Pons (tissue), 1 donor: ENCODE measurements at regions not wholly inside any gene's neighbourhood (a gene's known extent, or its start where the extent isn't known, plus 50 kb on each side); places are given as distances from the start of the nearest gene placed in this dataset.
"Not testable (repeated sequence)": the region's sequence is repeated elsewhere in the genome, so short reads cannot be mapped to it uniquely, and the experiment has no call there.

Experiments
- DNase-seq: peaks from one replicate; pipeline ENCODE4 v3.0.0-alpha.2; 2016; ENCODE audit warnings: low spot score

DNA sequence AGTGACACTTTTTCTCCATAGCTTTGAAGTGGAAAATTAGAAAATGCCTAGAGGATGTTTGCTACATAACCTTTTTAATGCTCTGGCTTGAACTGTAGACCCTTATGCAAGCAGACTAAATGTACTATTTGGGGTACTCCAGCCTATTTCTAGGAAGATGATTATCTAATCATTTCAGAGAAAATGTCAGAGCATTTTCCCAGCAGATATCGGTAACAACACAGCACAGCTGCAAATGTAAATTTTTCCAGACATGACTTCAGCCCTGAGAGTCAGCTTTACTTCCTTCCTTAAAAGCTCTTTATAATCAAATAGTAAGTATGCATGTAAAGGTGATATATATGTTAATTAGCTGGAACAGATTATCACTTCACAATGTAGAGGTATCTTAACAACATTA, 1647.1 kb downstream of the SUCLG1 start:
- no peak for DNase-seq

DNA sequence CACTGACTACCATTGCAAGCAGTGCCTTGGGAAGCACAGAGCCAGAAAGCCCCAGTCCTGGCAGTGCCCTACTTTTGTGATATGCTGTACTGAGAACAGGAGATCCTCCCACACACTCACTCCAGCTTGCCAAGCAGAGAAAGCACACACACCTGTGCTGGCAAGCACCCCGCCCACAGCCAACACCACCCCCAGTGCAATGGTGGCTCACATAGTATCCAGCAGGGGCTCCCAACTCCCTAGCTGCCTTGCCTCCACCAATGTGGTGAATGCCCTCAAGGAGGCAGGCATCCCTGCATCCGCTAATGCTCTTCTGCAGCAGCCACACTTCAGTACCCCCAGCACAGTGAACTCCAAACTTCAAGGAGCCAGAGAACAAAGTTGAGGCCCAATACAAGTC, 1655.8 kb downstream of the SUCLG1 start:
- no peak for DNase-seq

DNA sequence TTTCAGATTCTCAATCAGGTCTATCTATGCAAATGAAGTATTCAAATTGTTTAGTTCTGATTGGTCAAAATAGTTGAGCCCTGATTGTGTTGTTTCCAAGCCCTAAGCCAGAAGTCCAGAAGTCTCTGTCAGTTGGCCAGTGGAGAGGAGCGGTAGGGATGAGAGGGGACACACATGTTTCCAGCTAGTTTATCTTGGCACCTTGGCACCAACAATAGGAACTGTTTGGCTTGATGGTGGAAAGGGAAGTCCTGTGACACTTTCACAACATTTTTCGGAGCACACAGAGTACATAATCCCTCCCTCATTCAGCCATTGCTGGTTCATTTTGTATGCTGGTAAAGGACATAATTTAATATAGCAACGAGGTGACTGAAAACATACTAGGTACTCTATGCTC, 1661.6 kb downstream of the SUCLG1 start:
- no peak for DNase-seq

DNA sequence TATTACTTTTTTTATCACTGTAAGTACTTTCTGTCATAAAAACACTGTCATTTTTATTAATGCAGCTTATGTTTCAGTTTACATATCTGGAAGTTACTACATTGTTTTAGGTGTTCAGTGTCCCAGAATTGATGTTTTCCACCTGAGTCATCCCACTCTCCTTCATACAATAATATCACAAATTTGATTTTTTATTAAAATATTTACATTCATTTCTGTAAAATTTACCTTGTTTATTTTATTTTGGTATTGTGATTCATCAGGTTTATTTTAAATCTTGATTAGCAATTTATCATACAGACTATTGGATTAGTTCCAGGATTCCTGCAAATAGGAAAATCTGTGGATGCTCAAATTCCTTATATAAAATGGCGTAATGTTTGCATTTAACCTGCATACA, 1662.9 kb downstream of the SUCLG1 start:
- no peak for DNase-seq

DNA sequence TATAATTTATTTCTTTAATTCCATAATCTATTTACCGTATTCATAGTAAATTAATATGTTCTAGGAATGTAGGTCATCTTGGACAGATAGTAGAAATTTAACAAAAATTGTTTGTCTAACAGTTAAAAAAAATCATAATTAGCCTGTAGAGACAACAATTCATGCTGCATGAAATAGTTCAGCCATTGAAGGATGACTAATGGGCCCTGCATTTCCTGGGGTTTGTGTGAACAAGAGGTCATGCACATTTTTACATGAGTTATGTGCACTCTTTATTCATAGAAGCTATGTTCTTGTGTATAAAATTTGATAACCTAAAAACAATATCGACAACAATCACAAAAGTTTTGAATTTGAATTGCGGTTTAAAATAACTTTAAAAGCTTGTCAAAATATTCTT, 1663.6 kb downstream of the SUCLG1 start:
- no peak for DNase-seq

DNA sequence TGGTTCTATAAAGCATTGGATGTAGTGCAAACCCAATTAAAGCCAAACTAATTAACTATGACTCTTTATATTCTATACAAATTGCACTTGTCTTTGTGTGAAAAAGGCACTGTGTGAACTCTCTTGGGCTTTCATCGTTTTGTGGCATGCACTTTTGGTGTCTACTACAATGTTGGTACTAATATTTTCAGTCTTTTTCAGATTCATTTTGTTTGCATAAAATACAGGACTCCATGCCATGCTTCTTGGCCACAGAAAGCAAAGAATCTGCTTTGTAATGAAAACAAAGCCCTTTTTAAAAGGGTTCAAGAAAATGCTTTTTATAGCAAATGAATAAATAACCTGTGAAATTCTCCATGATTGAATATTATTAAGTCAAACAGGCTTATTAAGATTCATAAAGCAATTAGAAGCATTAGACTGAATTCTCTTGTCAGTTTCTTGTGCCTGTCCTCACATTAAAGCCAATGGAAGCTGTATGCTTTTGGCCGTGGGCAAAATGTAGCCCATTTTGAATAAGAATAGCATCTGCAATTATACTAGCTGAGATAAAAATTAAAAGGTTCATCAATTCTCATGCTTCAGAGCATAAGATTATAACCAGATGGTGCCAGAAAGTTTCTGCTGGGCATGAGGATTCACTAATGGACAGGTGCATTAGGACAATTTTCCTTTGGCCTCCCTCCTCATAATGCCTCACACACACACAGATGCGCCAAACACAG, 1665.2 kb downstream of the SUCLG1 start:
- DNase-seq: no peak

DNA sequence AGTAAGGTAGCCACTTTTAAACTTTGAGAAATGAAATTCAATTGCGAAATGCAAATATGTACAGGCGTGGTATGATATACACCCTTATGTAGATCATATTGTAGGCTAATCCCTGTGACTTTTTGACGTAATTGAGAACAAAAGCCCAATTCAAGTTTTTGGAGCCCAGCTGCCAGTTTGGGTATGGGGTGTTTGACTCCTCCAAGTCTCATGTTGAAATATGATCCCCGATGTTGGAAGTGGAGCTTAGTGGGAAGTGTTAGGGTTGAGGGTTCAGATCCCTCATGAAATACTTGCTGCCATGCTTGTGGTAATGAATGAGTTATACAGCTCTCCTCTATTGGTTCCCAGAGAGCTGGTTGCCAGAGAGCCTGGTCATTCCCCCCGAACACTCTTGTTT, 1666.8 kb downstream of the SUCLG1 start:
- DNase-seq: no peak

DNA sequence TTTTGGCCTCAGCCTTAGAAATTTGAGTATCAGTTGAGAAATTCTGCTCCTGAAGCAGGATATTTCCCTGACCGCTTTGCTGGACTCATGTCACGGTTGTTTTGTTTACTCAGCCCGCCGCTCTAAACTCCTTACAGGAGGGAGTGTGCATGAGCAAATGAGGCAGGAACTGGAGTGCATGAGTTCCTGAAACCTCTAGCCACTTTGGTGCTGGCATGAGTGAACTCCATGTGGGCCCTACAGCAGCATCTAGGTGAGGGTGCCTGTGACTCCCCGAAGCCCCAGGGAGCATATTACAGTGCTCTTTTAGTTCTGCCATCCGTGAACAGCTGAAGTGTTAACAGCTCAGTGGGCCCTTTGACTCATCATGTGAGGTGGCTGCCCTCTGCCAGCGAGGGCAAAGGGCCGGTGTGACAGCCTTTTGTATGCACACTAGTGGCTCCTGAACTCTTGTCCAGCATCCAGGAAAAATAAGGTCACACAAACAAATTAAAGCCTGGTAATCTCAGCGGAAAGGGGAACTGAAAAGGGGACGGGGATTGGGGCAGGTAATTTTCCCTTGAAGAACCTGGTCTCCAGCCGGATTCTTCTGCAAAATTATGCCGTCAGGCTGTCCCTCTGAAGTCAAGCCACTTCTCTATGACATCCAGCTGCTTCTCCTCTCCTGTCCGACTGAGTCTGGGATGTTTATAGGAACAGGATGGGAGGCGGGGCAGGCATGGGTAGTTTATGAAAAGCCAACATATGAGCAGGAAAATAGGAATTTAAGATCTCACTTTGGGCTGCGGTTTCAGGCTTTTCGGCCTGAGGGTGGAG, 1668.7 kb downstream of the SUCLG1 start:
- no peak for DNase-seq

DNA sequence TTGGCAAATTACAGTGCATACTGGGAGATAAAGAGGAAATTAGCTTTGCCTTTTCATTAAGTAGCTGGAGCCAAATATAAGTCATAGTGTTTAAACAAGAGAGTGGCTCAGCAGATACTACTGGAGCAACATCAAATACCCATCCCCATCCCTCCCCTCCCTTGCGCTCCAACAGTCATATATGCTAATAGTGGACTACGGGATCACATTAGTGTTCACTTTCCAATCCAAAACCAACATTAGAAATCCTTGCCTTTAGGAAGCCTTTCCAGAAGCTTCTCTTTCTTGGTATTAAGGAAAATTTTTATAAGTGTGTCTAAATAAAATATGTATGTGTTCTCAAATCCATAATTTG, 1669.3 kb downstream of the SUCLG1 start:
- no peak for DNase-seq

DNA sequence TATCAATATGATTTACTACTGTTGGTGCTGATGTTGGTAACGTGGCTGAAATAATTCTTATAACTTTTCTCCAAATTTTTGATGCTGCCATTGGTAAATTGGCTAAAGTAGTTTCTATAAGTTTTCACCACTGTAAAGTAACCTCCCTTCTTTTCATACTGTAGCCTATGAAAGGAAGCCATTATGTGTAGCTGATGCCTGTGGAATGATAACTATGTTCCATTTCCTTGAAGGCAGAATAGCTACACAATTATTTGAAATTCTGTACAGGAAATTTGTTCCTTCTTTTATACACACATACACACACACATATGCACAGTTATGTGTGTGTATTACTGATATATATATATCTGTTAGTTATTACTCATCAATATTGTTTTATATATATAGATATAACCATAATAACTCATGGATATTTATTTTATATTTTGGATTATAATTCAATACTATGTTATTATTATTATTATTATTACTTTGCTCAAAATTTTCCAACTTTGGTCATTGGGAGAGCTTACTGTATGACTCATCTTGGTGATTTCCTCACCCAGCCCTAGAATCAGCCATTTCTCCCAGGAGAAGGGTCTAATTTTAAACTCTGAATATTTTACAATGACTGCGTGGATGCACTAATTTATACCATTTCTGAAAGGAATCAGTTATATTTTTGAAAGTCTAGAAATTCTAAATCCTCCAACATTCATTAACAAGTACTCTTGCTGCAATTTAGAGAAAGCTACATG, 1677.7 kb downstream of the SUCLG1 start:
- no peak for DNase-seq

DNA sequence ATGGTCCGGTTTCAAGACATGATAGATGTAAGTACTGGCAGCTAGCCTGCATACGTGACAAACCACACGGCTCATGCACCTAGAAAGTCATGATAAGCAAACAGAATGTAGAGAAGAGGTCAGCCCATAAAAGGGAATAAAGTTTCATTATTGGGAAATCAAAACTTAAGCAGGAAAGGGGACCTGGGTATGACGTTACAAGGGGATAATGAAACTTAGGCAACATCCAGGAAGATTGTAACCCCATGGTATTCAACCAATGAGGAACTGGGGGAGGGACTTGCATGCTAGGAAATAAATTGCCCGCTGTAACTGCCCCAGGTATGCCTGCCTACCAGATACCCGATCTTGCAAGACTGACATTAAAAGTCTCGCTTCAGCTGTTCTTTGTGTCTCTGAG, 1679.0 kb downstream of the SUCLG1 start:
- DNase-seq: no peak

DNA sequence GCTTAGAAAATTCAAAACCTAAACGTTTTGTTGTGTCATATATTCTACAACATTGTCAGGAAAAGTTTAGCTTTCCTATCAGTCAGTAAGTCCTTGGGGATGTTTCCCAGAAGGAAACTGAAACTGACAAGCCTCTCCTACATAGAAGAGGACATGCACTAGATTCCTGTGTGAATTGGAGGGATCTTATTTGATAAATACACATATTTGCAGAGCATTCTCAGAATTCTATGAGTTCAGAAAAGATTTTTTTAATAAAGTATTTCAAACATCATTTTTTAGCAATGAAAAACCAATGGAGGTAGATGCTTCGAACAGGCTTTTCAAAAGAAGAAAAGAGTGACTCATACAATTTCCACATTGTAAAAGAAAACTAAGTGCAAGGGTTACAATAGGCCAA, 1706.7 kb downstream of the SUCLG1 start:
- DNase-seq: no peak

DNA sequence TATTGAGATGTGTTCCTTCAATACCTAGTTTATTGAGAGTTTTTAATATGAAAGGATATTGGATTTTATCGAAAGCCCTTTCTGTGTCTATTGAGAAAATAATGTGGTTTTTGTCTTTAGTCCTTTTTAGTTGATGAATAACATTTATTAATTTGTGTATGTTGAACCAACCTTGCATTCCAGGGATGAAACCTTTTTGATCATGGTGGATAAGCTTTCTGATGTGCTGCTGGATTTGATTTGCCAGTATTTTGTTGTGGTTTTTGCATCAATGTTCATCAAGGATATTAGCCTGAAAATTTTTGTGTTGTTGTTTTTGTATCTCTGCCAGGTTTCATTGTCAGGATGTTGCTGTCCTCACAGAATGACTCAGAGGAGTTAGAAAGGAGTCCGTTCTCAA, 1710.4 kb downstream of the SUCLG1 start:
- DNase-seq: no peak

DNA sequence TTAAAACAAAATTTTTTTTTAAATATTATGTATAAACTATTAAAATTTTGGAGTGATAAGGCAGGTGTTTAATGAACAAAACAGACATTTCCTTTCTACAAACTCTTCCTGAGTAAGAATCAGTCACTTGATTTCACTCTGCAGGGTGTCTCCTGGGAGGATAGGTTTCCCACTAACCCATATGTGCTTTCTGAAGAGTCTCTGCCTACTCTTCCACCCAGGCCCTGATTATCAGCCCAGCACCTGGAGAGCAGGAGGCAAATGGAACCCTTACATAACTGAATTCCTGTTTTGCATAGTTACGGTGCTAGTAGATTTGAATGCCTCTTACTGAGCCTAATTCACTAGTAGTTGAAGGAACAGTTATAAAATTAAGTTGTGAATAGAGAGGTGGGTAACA, 1718.6 kb downstream of the SUCLG1 start:
- DNase-seq: no peak

DNA sequence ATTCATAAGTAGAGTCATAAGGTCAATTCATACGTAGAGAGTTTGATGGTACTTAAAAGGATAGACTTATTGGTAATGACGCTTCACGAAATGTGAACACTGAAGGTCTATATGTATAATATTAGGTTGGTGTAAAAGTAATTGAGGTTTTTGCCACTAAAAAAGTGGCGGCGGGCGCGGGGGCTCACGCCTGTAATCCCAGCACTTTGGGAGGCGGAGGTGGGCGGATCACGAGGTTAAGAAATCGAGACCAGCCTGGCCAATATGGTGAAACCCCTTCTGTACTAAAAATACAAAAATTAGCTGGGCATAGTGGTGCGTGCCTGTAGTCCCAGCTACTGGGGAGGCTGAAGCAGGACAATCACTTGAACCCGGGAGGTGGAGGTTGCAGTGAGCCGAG, 1721.1 kb downstream of the SUCLG1 start:
- not testable (repeated sequence) for DNase-seq

DNA sequence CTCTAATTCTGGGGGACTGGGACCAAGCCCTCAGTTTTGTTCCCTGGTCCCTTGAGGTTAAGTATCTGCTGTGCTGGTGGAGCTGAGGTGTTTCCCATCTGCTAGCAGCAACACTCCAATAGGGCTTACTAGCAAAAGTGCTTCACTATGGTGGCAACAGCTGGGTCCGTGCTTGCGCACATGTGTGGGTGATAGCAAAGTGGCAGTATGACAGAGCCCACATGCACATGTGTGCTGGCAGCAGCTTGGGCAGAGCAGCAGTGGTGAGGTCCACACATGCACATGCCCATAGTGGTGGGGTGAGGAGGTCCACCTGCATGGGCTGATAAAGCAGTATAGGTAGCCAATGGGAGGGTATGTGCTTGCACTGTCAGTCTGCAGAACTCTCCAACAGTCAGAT, 1723.7 kb downstream of the SUCLG1 start:
- no peak for DNase-seq

DNA sequence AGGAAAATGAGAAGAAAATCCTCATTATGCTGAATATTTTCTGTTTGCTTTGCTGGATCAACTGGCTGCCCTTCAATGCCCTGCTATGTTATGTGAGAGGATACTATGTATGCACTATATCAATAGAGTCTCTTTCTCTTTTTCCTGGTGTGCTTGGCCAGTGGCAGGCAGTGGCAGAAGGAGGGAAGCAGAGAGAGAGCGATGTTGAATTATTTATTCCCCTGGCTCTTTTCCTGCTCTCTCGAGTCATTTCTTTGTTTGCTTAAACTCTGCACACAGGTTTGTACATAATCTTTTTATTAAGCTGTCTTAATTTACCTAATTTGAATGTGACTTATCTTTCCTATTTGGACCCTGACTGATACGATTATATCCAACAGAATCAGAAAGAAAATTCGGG, 1727.3 kb downstream of the SUCLG1 start:
- peak; percentile 37 for DNase-seq

DNA sequence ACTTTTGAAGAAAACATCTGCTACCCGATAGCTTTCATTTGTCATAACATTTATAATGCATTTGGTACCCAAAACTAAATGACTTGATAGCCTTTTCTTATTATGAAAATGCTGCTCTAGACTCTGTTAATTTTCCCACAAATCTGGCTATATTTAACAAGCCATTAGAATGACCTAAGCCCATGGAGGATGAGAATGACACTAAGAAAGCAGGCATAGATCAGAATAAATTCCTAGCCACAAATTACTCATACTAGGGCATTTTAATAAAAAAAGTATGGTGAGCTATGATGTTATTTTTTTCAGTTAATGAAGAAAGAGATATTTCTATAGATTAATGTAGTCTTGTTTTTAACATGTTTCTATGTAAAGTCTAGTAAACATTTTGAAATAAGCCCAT, 1728.3 kb downstream of the SUCLG1 start:
- no peak for DNase-seq

DNA sequence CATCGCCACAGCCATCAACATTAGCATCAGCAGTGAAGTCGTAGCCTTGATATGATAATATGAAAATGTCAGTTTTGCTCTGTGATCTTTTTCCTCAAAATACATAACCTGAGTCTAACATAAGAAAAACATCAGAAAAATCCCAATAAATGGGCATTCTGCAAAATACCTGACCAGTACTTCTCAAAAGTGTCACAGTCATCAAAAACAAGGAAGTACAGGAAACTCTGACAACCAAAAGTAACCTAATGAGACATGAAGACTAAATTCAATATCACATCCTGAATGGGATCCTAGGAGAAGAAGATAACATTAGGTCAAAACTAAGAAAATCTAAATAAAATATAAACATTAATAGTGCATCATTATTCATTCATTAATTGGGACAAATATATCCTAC, 1731.0 kb downstream of the SUCLG1 start:
- no peak for DNase-seq

DNA sequence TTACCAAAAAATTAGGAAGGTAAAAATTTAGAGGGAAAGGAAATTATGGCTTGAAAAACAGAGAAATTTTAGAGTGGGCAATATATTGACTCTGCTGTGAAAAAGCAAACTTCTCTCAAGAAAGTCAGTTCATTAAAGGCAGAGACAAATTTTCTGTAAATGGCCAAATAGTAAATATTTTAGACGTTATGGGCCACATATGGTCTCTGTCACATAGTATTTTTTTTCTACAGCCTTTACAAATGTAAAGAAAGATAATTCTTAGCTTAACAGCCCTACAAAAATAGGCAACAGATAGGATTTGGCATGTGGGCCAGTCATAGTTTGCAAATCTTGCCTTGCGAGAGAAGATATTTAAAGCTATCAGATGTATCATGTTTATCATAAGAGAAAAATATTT, 1750.4 kb downstream of the SUCLG1 start:
- DNase-seq: no peak

DNA sequence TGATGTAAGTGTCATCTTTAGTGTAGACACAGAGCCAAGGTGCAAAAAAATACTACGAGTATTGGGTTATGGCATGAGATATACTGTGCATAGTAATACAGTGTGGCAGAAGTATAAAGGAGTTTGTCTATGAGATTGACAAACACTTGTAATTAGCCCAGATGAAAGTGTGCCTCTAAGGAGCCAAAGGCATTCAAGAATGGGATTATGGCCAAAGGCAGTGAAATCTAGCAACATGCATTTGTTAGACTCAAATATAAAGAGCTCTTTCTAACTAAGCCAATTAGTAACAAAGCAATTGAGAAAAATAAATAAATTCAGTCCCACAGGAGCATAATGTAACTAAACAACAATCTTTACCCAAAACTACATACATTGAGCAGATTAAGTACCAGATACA, 1761.8 kb downstream of the SUCLG1 start:
- no peak for DNase-seq

DNA sequence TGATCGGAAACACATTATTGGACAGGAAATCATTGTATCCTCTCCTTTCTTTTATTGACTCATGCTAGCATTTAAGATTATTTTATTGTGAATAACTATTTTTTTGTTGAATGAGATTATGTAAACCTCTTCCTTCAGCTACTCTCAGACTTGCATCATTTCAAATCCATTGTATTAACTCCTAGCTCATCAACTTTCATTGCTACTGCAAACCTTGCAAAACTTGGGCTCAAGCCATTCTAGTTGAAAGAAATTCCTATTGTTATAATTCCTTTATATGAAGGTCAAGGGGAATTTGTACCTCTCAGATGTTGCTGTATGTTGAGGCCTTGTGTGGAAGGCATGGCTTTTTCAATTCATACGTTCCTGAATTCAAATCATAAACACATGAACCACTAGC, 1764.6 kb downstream of the SUCLG1 start:
- DNase-seq: no peak

DNA sequence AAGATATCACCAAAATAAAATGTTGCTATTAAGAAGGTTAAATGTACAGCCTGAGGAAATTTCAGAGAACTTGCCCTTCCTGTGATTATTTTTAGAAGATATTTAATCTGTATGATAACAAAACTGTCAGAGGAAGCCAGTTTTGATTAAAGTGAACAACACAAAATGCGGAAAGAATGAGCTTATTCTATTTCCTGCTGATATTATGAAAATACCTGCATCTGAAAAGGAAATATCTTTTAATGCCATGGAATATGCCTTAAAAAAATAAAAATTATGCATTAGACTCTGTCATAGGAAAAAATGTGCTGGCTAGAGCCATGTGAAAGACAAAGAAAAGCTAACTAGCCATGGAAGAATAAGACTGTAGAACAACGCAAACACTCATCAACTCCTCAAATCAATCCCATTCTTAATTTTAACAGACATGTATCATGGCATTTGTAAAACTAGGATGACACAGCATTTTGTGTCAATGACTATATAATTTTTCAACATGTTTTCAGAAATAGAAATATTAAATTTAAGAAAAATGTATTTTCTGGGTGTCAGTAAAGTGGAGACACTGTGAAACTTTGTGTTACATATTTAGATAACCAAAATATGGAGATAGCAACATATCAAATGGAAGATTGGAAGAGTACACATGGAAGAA, 1768.2 kb downstream of the SUCLG1 start:
- no peak for DNase-seq
